ENCODE measurements at regions not wholly inside any gene's neighbourhood (a gene's known extent, or its start where the extent isn't known, plus 50 kb on each side); places are given as distances from the start of the nearest gene placed in this dataset.
A peak's percentile ranks its signal among the peaks of the same experiment; 100 is the strongest.

DNA sequence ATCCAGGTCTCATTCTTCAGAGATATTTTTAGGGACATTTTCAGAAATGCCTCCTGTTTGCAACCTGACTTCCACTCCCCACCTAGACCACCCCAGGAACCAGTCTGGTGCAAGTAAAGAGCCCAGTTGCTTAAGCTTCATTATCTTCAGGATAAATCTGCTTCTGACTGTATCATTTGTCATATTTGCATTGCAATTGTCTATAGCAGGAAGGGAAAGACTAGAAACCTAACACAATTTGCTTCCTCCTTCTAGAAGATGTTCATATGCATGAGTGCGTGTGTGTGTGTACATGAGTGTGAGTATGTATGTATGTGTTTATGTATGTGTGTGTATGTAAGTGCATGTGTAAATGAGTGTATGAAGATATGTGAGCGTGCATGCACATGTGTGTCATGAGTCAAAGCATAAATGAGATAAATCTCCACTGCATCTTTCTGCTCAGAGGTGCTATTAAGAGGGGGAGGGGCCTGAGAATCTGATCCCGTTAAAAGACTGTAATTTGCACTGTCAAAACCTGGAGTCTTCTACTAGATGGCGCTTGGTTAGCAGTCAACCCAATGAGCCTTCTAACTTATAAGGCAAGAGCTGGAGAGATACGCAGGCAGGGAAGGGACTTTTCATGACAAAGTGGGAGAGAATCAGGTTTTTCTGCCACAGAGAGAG lies 178.8 kb upstream of the KL start:
- ChIA-PET CTCF (no interaction called here), POLR2A (interaction anchor here (0.7 kb wide), 1 partner anchor 178 kb away, joined by 3 read pairs; no protein-coding TSS in a partner anchor)
- H3K36me3 ChIP-seq (ENCODE audit: control insufficient read depth, insufficient read depth, low read length) = no peaks in the 10 kb centered on the region
- peaks cover 17% of the 10 kb centered on the region; the same call in 1 of the 2 replicates for H3K9me3 ChIP-seq (ENCODE audit: control insufficient read depth, insufficient read depth, low read depth, low read length)
- ATAC-seq (0 out of 2 replicates have a peak, but pooled peaks have one; percentile 54), DNase-seq (ENCODE audit: low read depth, low spot score) (peak; percentile 27)
- H3K4me1 ChIP-seq (ENCODE audit: control insufficient read depth, insufficient read depth, low read length) = peaks cover 7% of the 10 kb centered on the region; the same call in 1 of the 2 replicates
- in situ Hi-C loops (cut with HindIII; ENCODE audit: low pct_unique_long_range_greater_than_20kb, low sequenced_read_pairs) = no loop called here
- no peaks in the 10 kb centered on the region for H3K27me3 ChIP-seq (ENCODE audit: control insufficient read depth, insufficient read depth, low read length)
- H3K4me3 ChIP-seq (ENCODE audit: low read depth in 2 of 2, low read length in 2 of 2) = no peak overlapping the region
- TF ChIP-seq, protein P1, sequence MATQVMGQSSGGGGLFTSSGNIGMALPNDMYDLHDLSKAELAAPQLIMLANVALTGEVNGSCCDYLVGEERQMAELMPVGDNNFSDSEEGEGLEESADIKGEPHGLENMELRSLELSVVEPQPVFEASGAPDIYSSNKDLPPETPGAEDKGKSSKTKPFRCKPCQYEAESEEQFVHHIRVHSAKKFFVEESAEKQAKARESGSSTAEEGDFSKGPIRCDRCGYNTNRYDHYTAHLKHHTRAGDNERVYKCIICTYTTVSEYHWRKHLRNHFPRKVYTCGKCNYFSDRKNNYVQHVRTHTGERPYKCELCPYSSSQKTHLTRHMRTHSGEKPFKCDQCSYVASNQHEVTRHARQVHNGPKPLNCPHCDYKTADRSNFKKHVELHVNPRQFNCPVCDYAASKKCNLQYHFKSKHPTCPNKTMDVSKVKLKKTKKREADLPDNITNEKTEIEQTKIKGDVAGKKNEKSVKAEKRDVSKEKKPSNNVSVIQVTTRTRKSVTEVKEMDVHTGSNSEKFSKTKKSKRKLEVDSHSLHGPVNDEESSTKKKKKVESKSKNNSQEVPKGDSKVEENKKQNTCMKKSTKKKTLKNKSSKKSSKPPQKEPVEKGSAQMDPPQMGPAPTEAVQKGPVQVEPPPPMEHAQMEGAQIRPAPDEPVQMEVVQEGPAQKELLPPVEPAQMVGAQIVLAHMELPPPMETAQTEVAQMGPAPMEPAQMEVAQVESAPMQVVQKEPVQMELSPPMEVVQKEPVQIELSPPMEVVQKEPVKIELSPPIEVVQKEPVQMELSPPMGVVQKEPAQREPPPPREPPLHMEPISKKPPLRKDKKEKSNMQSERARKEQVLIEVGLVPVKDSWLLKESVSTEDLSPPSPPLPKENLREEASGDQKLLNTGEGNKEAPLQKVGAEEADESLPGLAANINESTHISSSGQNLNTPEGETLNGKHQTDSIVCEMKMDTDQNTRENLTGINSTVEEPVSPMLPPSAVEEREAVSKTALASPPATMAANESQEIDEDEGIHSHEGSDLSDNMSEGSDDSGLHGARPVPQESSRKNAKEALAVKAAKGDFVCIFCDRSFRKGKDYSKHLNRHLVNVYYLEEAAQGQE (IDR thresholded peaks at IDR 0.05; ENCODE audit: insufficient read depth in 1 of 2, low read depth in 2 of 2, low read length in 1 of 2) = no peak
- TF ChIP-seq POLR2AphosphoS5 (IDR thresholded peaks at IDR 0.05; ENCODE audit: low read depth, low read length) (no peak), TCF7L2 (IDR thresholded peaks at IDR 0.05; ENCODE audit: low read depth, low read length) (no peak), SIN3A (IDR thresholded peaks at IDR 0.05; ENCODE audit: borderline replicate concordance, insufficient read depth, low read depth, low read length) (no peak)
- TF ChIP-seq, protein P2, sequence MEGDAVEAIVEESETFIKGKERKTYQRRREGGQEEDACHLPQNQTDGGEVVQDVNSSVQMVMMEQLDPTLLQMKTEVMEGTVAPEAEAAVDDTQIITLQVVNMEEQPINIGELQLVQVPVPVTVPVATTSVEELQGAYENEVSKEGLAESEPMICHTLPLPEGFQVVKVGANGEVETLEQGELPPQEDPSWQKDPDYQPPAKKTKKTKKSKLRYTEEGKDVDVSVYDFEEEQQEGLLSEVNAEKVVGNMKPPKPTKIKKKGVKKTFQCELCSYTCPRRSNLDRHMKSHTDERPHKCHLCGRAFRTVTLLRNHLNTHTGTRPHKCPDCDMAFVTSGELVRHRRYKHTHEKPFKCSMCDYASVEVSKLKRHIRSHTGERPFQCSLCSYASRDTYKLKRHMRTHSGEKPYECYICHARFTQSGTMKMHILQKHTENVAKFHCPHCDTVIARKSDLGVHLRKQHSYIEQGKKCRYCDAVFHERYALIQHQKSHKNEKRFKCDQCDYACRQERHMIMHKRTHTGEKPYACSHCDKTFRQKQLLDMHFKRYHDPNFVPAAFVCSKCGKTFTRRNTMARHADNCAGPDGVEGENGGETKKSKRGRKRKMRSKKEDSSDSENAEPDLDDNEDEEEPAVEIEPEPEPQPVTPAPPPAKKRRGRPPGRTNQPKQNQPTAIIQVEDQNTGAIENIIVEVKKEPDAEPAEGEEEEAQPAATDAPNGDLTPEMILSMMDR (IDR thresholded peaks at IDR 0.05) = no peak
- H3K27ac ChIP-seq (ENCODE audit: low read length) = no peak overlapping the region
- intact Hi-C loops (cut with micrococcal nuclease; ENCODE audit: unreplicated experiment) = no loop called here
- BruUV-seq (replicated peaks) = no TSS peak

DNA sequence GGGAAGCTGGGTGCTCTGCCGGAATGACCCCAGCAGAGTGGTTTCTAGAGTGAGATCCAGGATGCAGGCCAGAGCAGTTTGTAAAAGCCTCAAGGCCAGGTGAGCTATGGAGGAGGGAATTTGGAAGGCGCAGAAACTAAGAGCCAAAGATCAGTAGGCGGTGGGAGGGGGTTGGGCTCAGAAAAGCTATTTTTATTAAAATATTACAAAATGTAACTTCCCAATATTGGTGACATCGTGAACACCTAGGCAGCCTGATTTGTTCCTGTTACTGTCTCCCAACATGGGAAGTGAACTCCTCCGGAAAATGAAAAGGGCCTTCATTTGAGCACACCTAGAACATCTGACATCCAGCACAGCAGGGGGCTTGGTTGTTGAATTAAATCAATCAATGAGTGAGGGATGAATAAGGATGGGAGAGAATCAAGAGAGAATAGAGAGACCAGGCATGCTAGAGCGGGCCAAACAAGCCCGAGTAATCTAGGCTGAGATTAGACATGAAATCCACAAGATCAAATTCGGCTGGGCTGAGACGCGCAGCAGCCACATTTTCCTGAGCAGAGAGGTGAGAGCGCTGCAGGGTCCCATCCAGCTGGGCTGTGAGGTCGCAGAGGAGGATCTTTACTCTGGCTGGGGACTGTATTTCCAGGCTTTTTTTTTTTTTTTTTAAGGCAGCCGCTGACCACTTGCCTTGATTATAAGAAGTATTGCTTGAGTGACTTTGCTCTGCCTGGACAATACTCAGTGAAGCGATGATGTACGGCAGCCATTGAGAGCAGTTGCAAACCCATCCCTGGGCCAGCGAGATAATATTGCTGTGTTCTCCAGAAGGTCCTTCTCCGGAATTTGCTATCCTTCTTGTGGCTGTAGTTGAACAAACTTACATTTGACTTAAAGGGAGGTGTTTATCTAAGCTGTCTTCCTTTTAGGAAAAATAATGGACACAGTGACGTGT lies 178.0 kb upstream of the KL start:
- ATAC-seq = peak; percentile 50
- intact Hi-C loops (cut with micrococcal nuclease; ENCODE audit: unreplicated experiment) = no loop called here
- DNase-seq (ENCODE audit: low read depth, low spot score) = no peak
- H3K36me3 ChIP-seq (ENCODE audit: control insufficient read depth, insufficient read depth, low read length) = no peaks in the 10 kb centered on the region
- POLR2A ChIA-PET = interaction anchor here (0.6 kb wide), 1 partner anchor 75 kb away, joined by 6 read pairs; no protein-coding TSS in a partner anchor
- peaks cover 17% of the 10 kb centered on the region; the same call in 1 of the 2 replicates for H3K9me3 ChIP-seq (ENCODE audit: control insufficient read depth, insufficient read depth, low read depth, low read length)
- TF ChIP-seq SIN3A (IDR thresholded peaks at IDR 0.05; ENCODE audit: borderline replicate concordance, insufficient read depth, low read depth, low read length) = no peak
- TF ChIP-seq, protein P2 (IDR thresholded peaks at IDR 0.05) = no peak
- TF ChIP-seq TCF7L2 (IDR thresholded peaks at IDR 0.05; ENCODE audit: low read depth, low read length) = no peak
- BruUV-seq (replicated peaks) = no TSS peak
- in situ Hi-C loops (cut with HindIII; ENCODE audit: low pct_unique_long_range_greater_than_20kb, low sequenced_read_pairs) = no loop called here
- no peaks in the 10 kb centered on the region for H3K27me3 ChIP-seq (ENCODE audit: control insufficient read depth, insufficient read depth, low read length)
- CTCF ChIA-PET = no interaction called here
- H3K4me1 ChIP-seq (ENCODE audit: control insufficient read depth, insufficient read depth, low read length) = peaks cover 7% of the 10 kb centered on the region; the same call in 1 of the 2 replicates
- 0 out of 2 replicates have a peak overlapping the region, but pooled peaks have one; percentile 23 for H3K27ac ChIP-seq (ENCODE audit: low read length)
- H3K4me3 ChIP-seq (ENCODE audit: low read depth in 2 of 2, low read length in 2 of 2) = no peak overlapping the region; a peak in 1 of 4 replicates

Data from Panc1 (cell line).